Thymus (tissue), 11 donors: ENCODE measurements at regions not wholly inside any gene's neighbourhood (a gene's known extent, or its start where the extent isn't known, plus 50 kb on each side); places are given as distances from the start of the nearest gene placed in this dataset.

ENCODE experiments used
- DNase-seq, 9 donors: peaks; one replicate each; pipeline ENCODE4 v3.0.0-alpha.2; 2013; ENCODE audit warnings: low spot score in 9 of 9, low read depth in 6 of 9, missing footprints in 1 of 9
- H3K27ac ChIP-seq, 2 donors: one replicate each; pipeline ENCODE4 v1.5.1; 2013; ENCODE audit warnings: control low read depth in 1 of 2, low read depth in 1 of 2, low read length in 1 of 2, mild to moderate bottlenecking in 1 of 2, moderate library complexity in 1 of 2
- H3K27me3 ChIP-seq, 2 donors: one replicate each; pipeline ENCODE4 v1.5.1; 2013; ENCODE audit warnings: low read length in 1 of 2; ENCODE audit not compliant: control insufficient read depth in 2 of 2, insufficient read depth in 1 of 2
- H3K36me3 ChIP-seq, 2 donors: one replicate each; pipeline ENCODE4 v1.5.1; 2013; ENCODE audit warnings: low read length in 1 of 2, mild to moderate bottlenecking in 1 of 2, moderate library complexity in 1 of 2; ENCODE audit not compliant: control insufficient read depth in 2 of 2, insufficient read depth in 2 of 2
- H3K4me1 ChIP-seq, 2 donors: one replicate each; pipeline ENCODE4 v1.5.1; 2013; ENCODE audit warnings: low read length in 2 of 2; ENCODE audit not compliant: control insufficient read depth in 2 of 2, insufficient read depth in 2 of 2
- H3K4me3 ChIP-seq, 2 donors: one replicate each; pipeline ENCODE4 v1.5.1; 2013; ENCODE audit warnings: low read length in 2 of 2, control low read depth in 1 of 2, mild to moderate bottlenecking in 1 of 2
- H3K9me3 ChIP-seq, 2 donors: one replicate each; pipeline ENCODE4 v1.5.1; 2013; ENCODE audit warnings: low read length in 1 of 2, mild to moderate bottlenecking in 1 of 2; ENCODE audit not compliant: control insufficient read depth in 2 of 2, insufficient read depth in 1 of 2
- WGBS: extraction: QIAGEN DNeasy Blood & Tissue Kit; methylation state at CpG from one replicate; pipeline ENCODE4 v1.1.7; 2013; 5-methylcytosine and 5-hydroxymethylcytosine counted together
- donor health status: healthy.

DNA sequence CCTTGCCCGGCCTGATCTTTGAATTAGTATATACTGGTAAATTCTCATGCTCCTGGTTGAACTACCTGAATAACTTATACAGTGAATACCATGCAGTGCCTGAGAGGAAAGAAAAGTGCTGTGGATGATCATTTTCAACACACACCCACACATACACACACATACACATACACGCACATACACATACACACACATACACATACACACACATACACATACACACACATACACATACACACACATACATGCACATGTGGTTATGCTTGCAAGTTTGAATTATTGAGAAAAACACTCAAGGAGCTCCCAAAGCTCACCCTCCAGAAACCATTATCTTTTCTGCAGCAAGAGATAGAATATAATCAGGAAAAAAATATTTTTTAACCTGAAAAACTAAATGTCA, 366.9 kb upstream of the RASGEF1B start:
- H3K36me3 ChIP-seq, result no peaks in the 10 kb centered on the region
- 95% methylated on average over 2 of the region's 2 CpGs for WGBS
- no peaks in the 10 kb centered on the region for H3K4me1 ChIP-seq
- H3K9me3 ChIP-seq, result no peaks in the 10 kb centered on the region
- H3K4me3 ChIP-seq, result no peak overlapping the region
- no peak for DNase-seq
- no peaks in the 10 kb centered on the region for H3K27me3 ChIP-seq
- H3K27ac ChIP-seq, result no peak overlapping the region

DNA sequence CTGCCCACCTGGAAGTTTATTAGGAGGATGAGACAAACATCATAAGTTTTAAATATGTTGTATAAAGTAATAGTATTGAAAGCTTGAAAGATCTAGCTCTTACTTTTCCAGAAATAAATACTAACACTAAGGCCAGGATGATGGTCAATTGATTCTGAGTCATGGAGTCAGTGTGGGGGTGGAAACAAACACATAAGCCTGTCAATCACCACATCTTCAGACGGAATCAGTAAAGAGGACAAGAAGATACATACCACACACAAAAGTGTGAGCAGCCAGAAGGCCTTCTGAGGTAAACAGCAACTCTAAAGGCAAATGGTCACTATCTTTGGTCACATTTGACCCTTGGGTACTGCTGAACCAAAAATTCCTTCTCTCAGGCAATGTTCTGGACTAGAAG, 365.0 kb upstream of the RASGEF1B start:
- 0% methylated on average over 1 of the region's 1 CpG for WGBS
- H3K27ac ChIP-seq, result no peak overlapping the region
- H3K4me1 ChIP-seq, result no peaks in the 10 kb centered on the region
- DNase-seq, result no peak
- no peaks in the 10 kb centered on the region for H3K36me3 ChIP-seq
- H3K4me3 ChIP-seq, result no peak overlapping the region
- H3K9me3 ChIP-seq, result no peaks in the 10 kb centered on the region
- H3K27me3 ChIP-seq, result no peaks in the 10 kb centered on the region

DNA sequence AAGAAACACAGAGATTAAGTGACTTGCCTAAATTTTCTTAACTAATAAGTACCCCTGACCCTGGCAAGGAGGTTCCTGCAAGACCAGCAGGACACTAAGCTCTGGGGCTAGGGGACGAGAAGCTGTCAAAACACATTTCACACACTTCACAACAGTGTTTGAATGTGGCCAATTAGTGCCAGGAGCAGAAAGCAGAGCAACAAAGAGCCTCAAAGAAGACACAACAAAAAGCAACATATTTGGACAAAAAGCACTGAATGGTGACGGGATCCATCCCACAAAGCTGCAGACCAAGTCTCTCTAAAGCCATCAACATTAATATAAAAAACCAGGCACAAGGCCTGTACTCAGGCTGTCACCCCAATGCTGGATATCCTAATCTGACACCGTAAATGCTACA, 361.9 kb upstream of the RASGEF1B start:
- WGBS, result 89% methylated on average over 3 of the region's 3 CpGs
- Histone ChIP-seq H3K4me1 (no peaks in the 10 kb centered on the region), H3K9me3 (peaks cover 0 to 2% of the 10 kb centered on the region in 2 donors), H3K27me3 (no peaks in the 10 kb centered on the region), H3K27ac (no peak overlapping the region), H3K36me3 (no peaks in the 10 kb centered on the region), H3K4me3 (no peak overlapping the region)
- DNase-seq, result no peak

DNA sequence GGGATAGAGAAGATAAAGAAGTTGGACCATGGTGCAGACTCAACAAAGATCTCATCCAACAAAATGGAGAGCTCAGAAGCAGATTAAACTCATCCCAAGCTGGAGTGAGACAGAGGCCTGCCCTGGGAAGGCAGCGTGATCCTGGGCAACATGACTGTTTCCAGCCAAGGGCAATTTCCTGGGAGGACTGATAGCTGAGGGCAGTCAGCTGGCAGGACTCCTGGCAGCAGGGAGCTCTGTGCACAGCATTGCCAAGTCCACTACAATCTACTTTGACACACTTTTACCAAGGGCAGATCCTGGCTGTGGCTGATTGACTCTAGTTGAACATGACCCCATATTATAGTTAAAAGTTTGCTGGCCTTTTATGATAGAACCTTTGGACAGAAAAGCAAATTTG, 357.3 kb upstream of the RASGEF1B start:
- no peaks in the 10 kb centered on the region for H3K27me3 ChIP-seq
- no peak for DNase-seq
- H3K4me1 ChIP-seq, result no peaks in the 10 kb centered on the region
- 95% methylated on average over 1 of the region's 1 CpG for WGBS
- H3K4me3 ChIP-seq, result no peak overlapping the region
- peaks cover 0 to 2% of the 10 kb centered on the region in 2 donors for H3K9me3 ChIP-seq
- no peaks in the 10 kb centered on the region for H3K36me3 ChIP-seq
- H3K27ac ChIP-seq, result no peak overlapping the region

DNA sequence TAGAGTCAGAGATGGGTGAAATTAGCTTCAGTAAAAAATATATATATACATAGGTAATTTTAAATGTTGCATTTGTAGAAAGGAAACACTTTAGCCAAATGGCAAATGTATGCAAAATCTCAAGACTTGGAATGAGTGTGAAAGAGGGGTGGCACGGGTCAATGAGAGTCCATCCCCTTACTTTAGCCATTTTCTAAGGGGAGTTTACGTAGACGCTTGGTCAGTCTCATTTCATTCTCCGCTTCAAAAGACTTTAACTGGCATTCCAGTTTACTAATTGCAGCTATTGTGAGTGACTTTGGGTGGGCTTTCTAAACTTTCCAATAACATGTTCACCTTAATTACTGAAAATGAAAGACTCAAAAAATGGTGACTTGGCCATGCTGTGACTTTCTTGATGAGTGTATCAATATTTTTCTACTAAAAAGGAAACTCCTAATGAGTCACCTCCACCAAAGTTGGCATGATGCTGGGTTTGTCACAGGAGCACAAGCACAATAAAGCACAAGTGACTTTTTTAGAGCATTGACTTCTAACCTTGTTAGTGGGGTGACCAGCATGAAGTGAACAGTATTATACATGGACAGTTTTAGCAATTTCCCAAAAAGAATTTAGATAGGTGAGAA, 356.0 kb upstream of the RASGEF1B start:
- no peaks in the 10 kb centered on the region for H3K4me1 ChIP-seq
- WGBS, result 95% methylated on average over 4 of the region's 4 CpGs
- peaks cover 0 to 2% of the 10 kb centered on the region in 2 donors for H3K9me3 ChIP-seq
- no peak overlapping the region for H3K27ac ChIP-seq
- H3K4me3 ChIP-seq, result no peak overlapping the region
- no peak for DNase-seq
- no peaks in the 10 kb centered on the region for H3K27me3 ChIP-seq
- H3K36me3 ChIP-seq, result no peaks in the 10 kb centered on the region

DNA sequence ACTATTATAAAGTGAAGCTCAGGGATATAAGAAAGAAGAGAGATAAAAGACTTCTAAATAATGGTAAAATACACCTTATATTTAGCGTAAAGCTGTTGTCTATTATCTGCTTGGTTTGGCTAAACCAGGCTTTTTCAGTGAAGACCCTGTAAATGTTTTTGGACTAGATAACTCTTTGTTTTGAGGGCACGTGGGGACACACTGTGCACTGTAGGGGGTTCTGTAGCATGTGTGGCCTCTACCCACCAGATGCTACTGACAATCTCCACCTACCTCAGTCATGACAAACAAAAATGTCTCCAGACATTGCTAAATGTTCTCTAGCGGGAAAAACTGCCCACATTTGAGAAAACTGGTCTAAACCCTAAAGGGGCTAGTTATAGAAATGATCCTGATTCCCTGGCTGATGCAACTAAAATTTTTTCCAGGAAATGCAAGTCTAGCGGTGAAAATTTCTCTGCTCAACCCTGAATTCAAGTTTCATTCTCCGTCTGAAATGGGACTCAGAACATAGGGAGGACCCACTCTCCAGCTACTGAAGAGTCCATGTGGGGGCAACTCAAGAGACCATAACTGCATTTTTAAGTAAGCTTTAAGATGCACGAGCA, 355.2 kb upstream of the RASGEF1B start:
- no peak for DNase-seq

DNA sequence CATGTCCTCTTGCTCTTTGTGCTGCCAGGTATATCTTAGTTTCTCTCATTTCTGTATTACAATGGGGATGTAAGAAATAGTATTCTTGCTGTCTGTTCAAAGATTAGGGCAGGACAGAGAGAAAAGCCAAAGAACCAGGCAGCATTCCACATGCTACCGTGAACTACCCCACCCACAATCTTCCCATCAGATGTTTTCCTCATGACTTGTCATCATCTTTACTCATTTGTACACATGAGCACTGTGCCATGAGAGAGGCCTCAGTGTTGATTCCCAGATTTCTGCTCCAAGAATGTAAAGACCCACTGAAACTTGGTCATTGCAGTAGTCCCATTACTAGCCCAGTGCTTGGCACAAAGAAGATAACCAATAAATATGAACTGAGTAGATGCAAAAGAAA, 354.6 kb upstream of the RASGEF1B start:
- no peak for DNase-seq
- Histone ChIP-seq H3K36me3 (no peaks in the 10 kb centered on the region), H3K4me1 (no peaks in the 10 kb centered on the region), H3K4me3 (no peak overlapping the region), H3K27me3 (no peaks in the 10 kb centered on the region), H3K27ac (no peak overlapping the region), H3K9me3 (peaks cover 0 to 2% of the 10 kb centered on the region in 2 donors)
- WGBS, result 96% methylated on average over 1 of the region's 1 CpG

More for the DNA sequence above, 355.2 kb upstream of the RASGEF1B start:
- Histone ChIP-seq H3K27me3 (no peaks in the 10 kb centered on the region), H3K36me3 (no peaks in the 10 kb centered on the region), H3K4me3 (no peak overlapping the region), H3K9me3 (peaks cover 0 to 2% of the 10 kb centered on the region in 2 donors), H3K4me1 (no peaks in the 10 kb centered on the region), H3K27ac (no peak overlapping the region)
- WGBS, result 81% methylated on average over 6 of the region's 6 CpGs

DNA sequence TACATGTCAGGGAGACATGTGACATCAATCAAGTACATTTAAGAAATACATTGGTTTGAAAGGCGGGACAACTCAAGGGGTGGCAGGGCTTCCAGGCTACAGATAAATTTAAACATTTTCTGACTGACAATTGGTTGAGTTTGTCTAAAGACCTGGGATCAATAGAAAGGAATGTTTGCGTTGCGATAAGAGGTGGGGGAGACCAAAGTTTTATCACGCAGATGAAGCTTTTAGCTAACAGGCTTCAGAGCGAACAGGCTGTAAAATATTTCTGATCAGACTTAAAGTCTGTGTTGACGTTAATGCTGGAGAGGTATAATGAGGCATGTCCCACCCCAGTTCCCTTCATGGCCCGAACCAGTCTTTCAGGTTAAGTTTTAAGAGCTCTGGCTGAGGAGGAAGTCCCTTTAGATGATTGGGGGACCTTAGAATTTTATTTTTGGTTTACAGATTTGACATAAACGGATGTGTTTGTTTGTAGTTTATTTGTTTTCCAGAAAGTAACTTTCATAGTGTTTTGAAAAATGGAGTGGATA, 346.7 kb upstream of the RASGEF1B start:
- no peak overlapping the region for H3K27ac ChIP-seq
- H3K4me3 ChIP-seq, result no peak overlapping the region
- no peaks in the 10 kb centered on the region for H3K36me3 ChIP-seq
- no peaks in the 10 kb centered on the region for H3K9me3 ChIP-seq
- H3K4me1 ChIP-seq, result no peaks in the 10 kb centered on the region
- no peak for DNase-seq
- H3K27me3 ChIP-seq, result no peaks in the 10 kb centered on the region
- WGBS, result 95% methylated on average over 8 of the region's 8 CpGs

DNA sequence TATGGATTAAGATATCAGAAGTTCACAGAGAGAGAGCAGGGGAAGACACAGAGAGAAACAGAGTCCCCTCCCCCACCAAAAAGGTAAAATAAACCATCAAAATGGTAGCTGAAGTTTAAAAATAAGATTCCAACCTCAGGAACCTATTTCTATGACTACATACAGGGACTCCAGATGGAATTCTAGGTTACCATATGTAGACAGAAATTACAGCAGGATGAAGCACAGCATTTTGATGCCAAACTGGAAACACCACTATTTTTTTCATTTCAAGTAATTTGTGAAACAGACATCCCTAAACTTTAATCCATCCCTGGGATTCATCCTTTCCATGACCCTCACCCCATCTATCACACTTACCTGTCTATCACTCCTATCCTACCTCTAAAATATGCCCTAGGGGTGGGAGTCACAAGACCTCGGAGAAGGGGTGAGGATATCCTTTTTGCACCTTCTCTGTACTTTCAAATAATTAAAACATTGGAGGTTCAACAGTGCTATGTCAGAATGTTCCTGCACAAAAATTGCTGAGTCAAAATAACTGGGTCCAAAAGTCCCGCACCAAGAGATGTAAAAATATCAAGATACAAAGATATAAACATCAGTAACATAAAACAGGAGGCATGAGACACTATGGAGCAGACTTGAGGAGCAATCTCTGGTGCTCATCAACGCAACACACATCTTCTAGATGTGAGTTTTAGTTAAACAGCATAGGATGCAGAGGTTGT, 344.5 kb upstream of the RASGEF1B start:
- no peak overlapping the region for H3K27ac ChIP-seq
- H3K9me3 ChIP-seq, result no peaks in the 10 kb centered on the region
- WGBS, result 95% methylated on average over 3 of the region's 3 CpGs
- no peaks in the 10 kb centered on the region for H3K27me3 ChIP-seq
- H3K36me3 ChIP-seq, result no peaks in the 10 kb centered on the region
- no peaks in the 10 kb centered on the region for H3K4me1 ChIP-seq
- DNase-seq, result no peak
- H3K4me3 ChIP-seq, result no peak overlapping the region
